ENCODE measurements at regions not wholly inside any gene's neighbourhood (a gene's known extent, or its start where the extent isn't known, plus 50 kb on each side); places are given as distances from the start of the nearest gene placed in this dataset.

DNA sequence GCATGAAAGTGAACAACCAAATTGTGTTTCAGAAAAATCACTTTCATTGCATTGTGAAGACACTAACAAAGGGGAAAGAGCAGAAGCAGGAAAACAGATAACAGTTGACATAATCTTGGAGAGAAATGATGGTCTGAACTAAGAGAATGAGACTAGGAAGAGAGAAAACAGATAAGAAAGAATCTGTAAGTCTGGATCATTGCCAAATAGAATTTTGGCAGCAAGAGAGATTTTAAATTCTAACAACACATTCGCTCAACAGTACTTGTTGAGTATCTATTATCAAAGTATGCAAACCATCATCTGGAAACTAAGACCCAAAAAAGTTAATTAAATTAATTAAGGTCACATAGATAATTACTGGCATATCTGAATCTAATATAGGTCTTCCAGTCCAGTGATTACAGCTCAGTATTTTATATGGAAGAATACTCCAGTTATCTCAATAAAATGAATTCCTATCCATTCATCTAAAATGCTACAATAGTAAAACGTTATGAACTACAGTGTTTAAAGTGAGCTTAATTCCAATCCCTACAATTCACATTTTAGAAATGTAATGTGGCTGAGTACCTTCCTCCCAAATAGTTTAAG lies 166.7 kb upstream of the FAT3 start:
- TF ChIP-seq EZH2 (IDR thresholded peaks at IDR 0.05; ENCODE audit: borderline replicate concordance): no peak
- TF ChIP-seq, protein P1, sequence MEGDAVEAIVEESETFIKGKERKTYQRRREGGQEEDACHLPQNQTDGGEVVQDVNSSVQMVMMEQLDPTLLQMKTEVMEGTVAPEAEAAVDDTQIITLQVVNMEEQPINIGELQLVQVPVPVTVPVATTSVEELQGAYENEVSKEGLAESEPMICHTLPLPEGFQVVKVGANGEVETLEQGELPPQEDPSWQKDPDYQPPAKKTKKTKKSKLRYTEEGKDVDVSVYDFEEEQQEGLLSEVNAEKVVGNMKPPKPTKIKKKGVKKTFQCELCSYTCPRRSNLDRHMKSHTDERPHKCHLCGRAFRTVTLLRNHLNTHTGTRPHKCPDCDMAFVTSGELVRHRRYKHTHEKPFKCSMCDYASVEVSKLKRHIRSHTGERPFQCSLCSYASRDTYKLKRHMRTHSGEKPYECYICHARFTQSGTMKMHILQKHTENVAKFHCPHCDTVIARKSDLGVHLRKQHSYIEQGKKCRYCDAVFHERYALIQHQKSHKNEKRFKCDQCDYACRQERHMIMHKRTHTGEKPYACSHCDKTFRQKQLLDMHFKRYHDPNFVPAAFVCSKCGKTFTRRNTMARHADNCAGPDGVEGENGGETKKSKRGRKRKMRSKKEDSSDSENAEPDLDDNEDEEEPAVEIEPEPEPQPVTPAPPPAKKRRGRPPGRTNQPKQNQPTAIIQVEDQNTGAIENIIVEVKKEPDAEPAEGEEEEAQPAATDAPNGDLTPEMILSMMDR (IDR thresholded peaks at IDR 0.05; ENCODE audit: poor library complexity): no peak

Data from hepatocyte (in vitro differentiated cells).